H9 (cell line): ENCODE measurements at regions not wholly inside any gene's neighbourhood (a gene's known extent, or its start where the extent isn't known, plus 50 kb on each side); places are given as distances from the start of the nearest gene placed in this dataset.

ENCODE experiments used
- DNase-seq: peaks from one replicate; pipeline ENCODE4 v3.0.0-alpha.2; 2017
- H2AFZ ChIP-seq: one replicate; pipeline ENCODE4 v1.6.1; 2013; ENCODE audit warnings: mild to moderate bottlenecking, low read length, control low read depth, moderate library complexity
- H2AK5ac ChIP-seq: 2 replicates; pipeline ENCODE4 v1.6.1; 2013; ENCODE audit warnings: low read length, control low read depth, mixed read lengths; ENCODE audit not compliant: insufficient read length
- H2BK120ac ChIP-seq: one replicate; pipeline ENCODE4 v1.6.1; 2013; ENCODE audit warnings: low read depth, mild to moderate bottlenecking, low read length, control low read depth, inconsistent platforms; ENCODE audit not compliant: poor library complexity, severe bottlenecking
- H2BK12ac ChIP-seq: 2 replicates; pipeline ENCODE4 v1.6.1; 2013; ENCODE audit warnings: low read length, control low read depth, mixed read lengths, low read depth; ENCODE audit not compliant: insufficient read length
- H2BK15ac ChIP-seq: 2 replicates; pipeline ENCODE4 v1.6.1; 2013; ENCODE audit warnings: low read depth, low read length, control low read depth
- H2BK20ac ChIP-seq: one replicate; pipeline ENCODE4 v1.6.1; 2013; ENCODE audit warnings: low read depth, mild to moderate bottlenecking, low read length, control low read depth, inconsistent platforms; ENCODE audit not compliant: poor library complexity, severe bottlenecking
- H2BK5ac ChIP-seq: 2 replicates; pipeline ENCODE4 v1.6.1; 2013; ENCODE audit warnings: low read length, control low read depth, mixed read lengths; ENCODE audit not compliant: insufficient read length
- H3K14ac ChIP-seq: 2 replicates; pipeline ENCODE4 v1.6.1; 2013; ENCODE audit warnings: low read length, control low read depth; ENCODE audit not compliant: insufficient read depth
- H3K18ac ChIP-seq: 2 replicates; pipeline ENCODE4 v1.6.1; 2013; ENCODE audit warnings: low read depth, mild to moderate bottlenecking, mixed read lengths, low read length, control low read depth; ENCODE audit not compliant: insufficient read length
- H3K23ac ChIP-seq: 2 replicates; pipeline ENCODE4 v1.6.1; 2013; ENCODE audit warnings: low read length, control low read depth, mixed read lengths, low read depth; ENCODE audit not compliant: insufficient read length
- H3K23me2 ChIP-seq: 2 replicates; pipeline ENCODE4 v1.6.1; 2013; ENCODE audit warnings: low read depth, mild to moderate bottlenecking, mixed read lengths, low read length, control low read depth; ENCODE audit not compliant: insufficient read length, poor library complexity, severe bottlenecking
- H3K27ac ChIP-seq: 2 replicates; pipeline ENCODE4 v1.5.1; 2013; ENCODE audit warnings: low read length, control low read depth, mixed read lengths, low read depth; ENCODE audit not compliant: insufficient read length
- H3K27me3 ChIP-seq: 2 replicates; pipeline ENCODE4 v1.6.1; 2013; ENCODE audit warnings: low read length, control low read depth, inconsistent platforms; ENCODE audit not compliant: insufficient read depth
- H3K4ac ChIP-seq: 2 replicates; pipeline ENCODE4 v1.6.1; 2013; ENCODE audit warnings: low read depth, mild to moderate bottlenecking, control low read depth, inconsistent platforms, low read length, moderate library complexity
- H3K4me1 ChIP-seq: 2 replicates; pipeline ENCODE4 v1.6.1; 2013; ENCODE audit warnings: low read length, control low read depth, inconsistent platforms; ENCODE audit not compliant: insufficient read depth
- H3K4me2 ChIP-seq: 2 replicates; pipeline ENCODE4 v1.6.1; 2013; ENCODE audit warnings: low read length, control low read depth, mixed read lengths; ENCODE audit not compliant: insufficient read length, insufficient read depth
- H3K56ac ChIP-seq: 2 replicates; pipeline ENCODE4 v1.6.1; 2013; ENCODE audit warnings: low read depth, mild to moderate bottlenecking, mixed read lengths, low read length, control low read depth; ENCODE audit not compliant: insufficient read length
- H3K79me1 ChIP-seq: 2 replicates; pipeline ENCODE4 v1.6.1; 2013; ENCODE audit warnings: low read depth, mild to moderate bottlenecking, moderate library complexity, low read length, control low read depth, inconsistent platforms; ENCODE audit not compliant: insufficient read depth, poor library complexity, severe bottlenecking
- H3K79me2 ChIP-seq: 2 replicates; pipeline ENCODE4 v1.6.1; 2013; ENCODE audit warnings: low read length, control low read depth, inconsistent platforms; ENCODE audit not compliant: insufficient read depth
- H3K9ac ChIP-seq: 2 replicates; pipeline ENCODE4 v1.6.1; 2013; ENCODE audit warnings: low read length, control low read depth, mixed read lengths; ENCODE audit not compliant: insufficient read length; ENCODE audit errors: extremely low read depth
- H3K9me3 ChIP-seq: one replicate; pipeline ENCODE4 v1.6.1; 2013; ENCODE audit warnings: low read depth, low read length, inconsistent platforms; ENCODE audit not compliant: control insufficient read depth
- H3T11ph ChIP-seq: one replicate; pipeline ENCODE4 v1.6.1; 2013; ENCODE audit warnings: mild to moderate bottlenecking, low read length, control low read depth, inconsistent platforms
- H4K20me1 ChIP-seq: one replicate; pipeline ENCODE4 v1.6.1; 2013; ENCODE audit not compliant: control insufficient read depth, insufficient read length, insufficient read depth
- H4K5ac ChIP-seq: 2 replicates; pipeline ENCODE4 v1.6.1; 2013; ENCODE audit warnings: low read depth, mild to moderate bottlenecking, mixed read lengths, low read length, control low read depth; ENCODE audit not compliant: insufficient read length
- H4K8ac ChIP-seq: replicated peaks from 2 replicates; pipeline ENCODE4 v1.6.1; 2013; ENCODE audit warnings: low read length, control low read depth, mixed read lengths, low read depth; ENCODE audit not compliant: insufficient read length
- H4K91ac ChIP-seq: 2 replicates; pipeline ENCODE4 v1.6.1; 2013; ENCODE audit warnings: low read depth, mild to moderate bottlenecking, moderate library complexity, mixed read lengths, low read length, control low read depth; ENCODE audit not compliant: insufficient read length
- H3K27ac Mint-ChIP-seq, 3 experiments: 2 replicates in 2 of 3; 3 replicates in 1 of 3; pipeline ENCODE4 v1.8.0; 2020 to 2021; ENCODE audit warnings: mixed read lengths in 3 of 3, mild to moderate bottlenecking in 1 of 3, moderate library complexity in 1 of 3
- H3K27me3 Mint-ChIP-seq: 2 replicates; pipeline ENCODE4 v1.8.0; 2021; ENCODE audit warnings: low read depth, mild to moderate bottlenecking, moderate library complexity, mixed read lengths
- H3K36me3 Mint-ChIP-seq, 3 experiments: 2 replicates in 2 of 3; 3 replicates in 1 of 3; pipeline ENCODE4 v1.8.0; 2020 to 2021; ENCODE audit warnings: low read depth in 3 of 3, mixed read lengths in 3 of 3; ENCODE audit not compliant: insufficient read depth in 1 of 3
- H3K4me1 Mint-ChIP-seq, 2 experiments: 2 replicates each; pipeline ENCODE4 v1.8.0; 2020; ENCODE audit warnings: mixed read lengths in 2 of 2
- H3K4me3 Mint-ChIP-seq, 2 experiments: 2 replicates in 1 of 2; 3 replicates in 1 of 2; pipeline ENCODE4 v1.8.0; 2020 to 2021; ENCODE audit warnings: mild to moderate bottlenecking in 2 of 2, mixed read lengths in 2 of 2, moderate library complexity in 1 of 2
- H3K9me3 Mint-ChIP-seq, 2 experiments: 2 replicates in 1 of 2; 3 replicates in 1 of 2; pipeline ENCODE4 v1.8.0; 2020; ENCODE audit warnings: mild to moderate bottlenecking in 2 of 2, mixed read lengths in 2 of 2, moderate library complexity in 1 of 2
- WGBS: extraction: QIAGEN DNeasy Blood & Tissue Kit; methylation state at CpG from one replicate; pipeline ENCODE4 v1.1.7; 2013; ENCODE audit warnings: missing lambda C conversion rate, low lambda C conversion rate, mixed read lengths; ENCODE audit not compliant: insufficient read length; ENCODE audit errors: extremely low coverage; 5-methylcytosine and 5-hydroxymethylcytosine counted together
- TF ChIP-seq, protein P1 (sequence below): fragments of 200-600 bp; sonication (generic); conservative IDR thresholded peaks from 3 replicates; pipeline ENCODE4 v1.8.0; 2021; ENCODE audit warnings: antibody characterized with exemption, mild to moderate bottlenecking

DNA sequence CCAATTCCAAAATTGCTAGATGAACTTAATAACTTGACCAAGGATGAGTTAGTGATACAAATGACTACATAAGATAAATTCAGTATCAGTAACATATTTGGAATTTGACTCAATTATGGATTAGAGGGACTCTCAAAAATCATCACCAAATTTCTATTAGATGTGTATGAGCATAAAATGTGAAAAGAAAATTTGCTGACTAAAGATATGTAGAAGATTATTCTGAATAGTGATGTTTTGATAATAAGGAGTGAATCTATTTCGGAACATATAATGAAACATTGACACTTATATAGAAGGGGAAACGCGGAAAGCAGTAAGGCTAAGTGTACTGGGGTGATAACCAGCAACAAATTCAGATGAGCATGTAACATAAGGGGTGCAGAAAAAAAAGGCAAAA lies 177.3 kb downstream of the DERA start:
- Histone ChIP-seq H3K79me1 (no peaks in the 10 kb centered on the region), H3K23ac (no peak overlapping the region), H3K9me3 (no peaks in the 10 kb centered on the region), H3K27ac (no peak overlapping the region), H2AFZ (no peak overlapping the region), H2BK5ac (no peak overlapping the region), H2BK12ac (no peak overlapping the region), H3K27me3 (no peaks in the 10 kb centered on the region), H4K91ac (no peak overlapping the region), H4K5ac (no peak overlapping the region), H3K9ac (no peak overlapping the region), H3K18ac (no peak overlapping the region), H3K14ac (no peak overlapping the region), H2BK20ac (no peak overlapping the region), H3T11ph (no peak overlapping the region), H2BK15ac (no peak overlapping the region), H4K8ac (no peak overlapping the region), H3K4me2 (no peak overlapping the region), H3K4me1 (no peaks in the 10 kb centered on the region; the same call in 1 of the 2 replicates), H2BK120ac (no peak overlapping the region), H4K20me1 (no peaks in the 10 kb centered on the region), H3K56ac (no peak overlapping the region), H2AK5ac (no peak overlapping the region), H3K4ac (no peak overlapping the region), H3K79me2 (no peaks in the 10 kb centered on the region), H3K23me2 (no peaks in the 10 kb centered on the region)
- H3K4me1 Mint-ChIP-seq, result peaks cover 30 to 32% of the 10 kb centered on the region in 2 experiments
- WGBS, result no CpG with 5 or more reads among the region's 3 CpGs
- H3K27me3 Mint-ChIP-seq, result peaks cover 3% of the 10 kb centered on the region; the same call in 1 of the 2 replicates
- no peak overlapping the region for H3K27ac Mint-ChIP-seq
- no peak overlapping the region for H3K4me3 Mint-ChIP-seq
- peaks cover 3 to 17% (median 5%) of the 10 kb centered on the region in 3 experiments; a peak in 4 of 7 replicates for H3K36me3 Mint-ChIP-seq
- no peak for DNase-seq
- H3K9me3 Mint-ChIP-seq, result peaks cover 16 to 18% of the 10 kb centered on the region in 2 experiments; a peak in 4 of 5 replicates
- TF ChIP-seq, protein P1, sequence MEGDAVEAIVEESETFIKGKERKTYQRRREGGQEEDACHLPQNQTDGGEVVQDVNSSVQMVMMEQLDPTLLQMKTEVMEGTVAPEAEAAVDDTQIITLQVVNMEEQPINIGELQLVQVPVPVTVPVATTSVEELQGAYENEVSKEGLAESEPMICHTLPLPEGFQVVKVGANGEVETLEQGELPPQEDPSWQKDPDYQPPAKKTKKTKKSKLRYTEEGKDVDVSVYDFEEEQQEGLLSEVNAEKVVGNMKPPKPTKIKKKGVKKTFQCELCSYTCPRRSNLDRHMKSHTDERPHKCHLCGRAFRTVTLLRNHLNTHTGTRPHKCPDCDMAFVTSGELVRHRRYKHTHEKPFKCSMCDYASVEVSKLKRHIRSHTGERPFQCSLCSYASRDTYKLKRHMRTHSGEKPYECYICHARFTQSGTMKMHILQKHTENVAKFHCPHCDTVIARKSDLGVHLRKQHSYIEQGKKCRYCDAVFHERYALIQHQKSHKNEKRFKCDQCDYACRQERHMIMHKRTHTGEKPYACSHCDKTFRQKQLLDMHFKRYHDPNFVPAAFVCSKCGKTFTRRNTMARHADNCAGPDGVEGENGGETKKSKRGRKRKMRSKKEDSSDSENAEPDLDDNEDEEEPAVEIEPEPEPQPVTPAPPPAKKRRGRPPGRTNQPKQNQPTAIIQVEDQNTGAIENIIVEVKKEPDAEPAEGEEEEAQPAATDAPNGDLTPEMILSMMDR, result no peak
